Sigmoid colon (tissue), 4 donors: ENCODE measurements at regions not wholly inside any gene's neighbourhood (a gene's known extent, or its start where the extent isn't known, plus 50 kb on each side); places are given as distances from the start of the nearest gene placed in this dataset.

ENCODE experiments used
- POLR2AphosphoS5 ChIP-seq, 4 donors: sonication (generic); formaldehyde crosslinking; IDR thresholded peaks; one replicate each; pipeline ENCODE4 v1.6.1; 2017; ENCODE audit warnings: antibody characterized with exemption in 4 of 4
- TF ChIP-seq, protein P1 (sequence below), 4 experiments: fragments of 450-650 bp in 3 of 4; fragments of 200-600 bp in 1 of 4; IDR thresholded peaks; one replicate each; pipeline ENCODE4 v1.5.1; 2016 to 2019; ENCODE audit warnings: antibody characterized with exemption in 4 of 4, mild to moderate bottlenecking in 3 of 4, moderate library complexity in 2 of 4

DNA sequence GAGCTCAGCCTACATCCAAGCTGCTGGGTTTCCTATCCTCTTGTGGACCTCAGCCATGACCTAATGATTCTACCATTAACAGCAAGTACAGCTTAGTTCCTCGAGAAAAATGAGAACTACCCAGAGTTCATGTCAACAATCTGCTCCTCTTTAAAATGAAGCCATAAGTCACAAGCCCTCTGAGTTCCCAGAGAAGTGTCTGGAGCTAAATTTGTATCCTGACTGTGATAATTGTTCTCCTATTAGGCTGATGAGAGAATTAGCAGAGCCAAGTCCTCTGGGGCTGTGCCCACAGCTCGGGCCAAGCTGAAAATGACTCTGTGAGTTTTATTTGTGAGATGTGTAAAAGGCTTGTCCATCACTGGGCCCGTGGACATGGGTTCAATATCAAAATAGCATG, 145.1 kb upstream of the SMIM23 start:
- no peak for TF ChIP-seq POLR2AphosphoS5 (IDR thresholded peaks at IDR 0.05)
- TF ChIP-seq, protein P1, sequence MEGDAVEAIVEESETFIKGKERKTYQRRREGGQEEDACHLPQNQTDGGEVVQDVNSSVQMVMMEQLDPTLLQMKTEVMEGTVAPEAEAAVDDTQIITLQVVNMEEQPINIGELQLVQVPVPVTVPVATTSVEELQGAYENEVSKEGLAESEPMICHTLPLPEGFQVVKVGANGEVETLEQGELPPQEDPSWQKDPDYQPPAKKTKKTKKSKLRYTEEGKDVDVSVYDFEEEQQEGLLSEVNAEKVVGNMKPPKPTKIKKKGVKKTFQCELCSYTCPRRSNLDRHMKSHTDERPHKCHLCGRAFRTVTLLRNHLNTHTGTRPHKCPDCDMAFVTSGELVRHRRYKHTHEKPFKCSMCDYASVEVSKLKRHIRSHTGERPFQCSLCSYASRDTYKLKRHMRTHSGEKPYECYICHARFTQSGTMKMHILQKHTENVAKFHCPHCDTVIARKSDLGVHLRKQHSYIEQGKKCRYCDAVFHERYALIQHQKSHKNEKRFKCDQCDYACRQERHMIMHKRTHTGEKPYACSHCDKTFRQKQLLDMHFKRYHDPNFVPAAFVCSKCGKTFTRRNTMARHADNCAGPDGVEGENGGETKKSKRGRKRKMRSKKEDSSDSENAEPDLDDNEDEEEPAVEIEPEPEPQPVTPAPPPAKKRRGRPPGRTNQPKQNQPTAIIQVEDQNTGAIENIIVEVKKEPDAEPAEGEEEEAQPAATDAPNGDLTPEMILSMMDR (IDR thresholded peaks at IDR 0.05), result no peak
